GM12878 (cell line): ENCODE measurements at regions not wholly inside any gene's neighbourhood (a gene's known extent, or its start where the extent isn't known, plus 50 kb on each side); places are given as distances from the start of the nearest gene placed in this dataset.

Source experiments
- CHD1 ChIP-seq: IDR thresholded peaks from 2 replicates; pipeline ENCODE4 v1.6.1; 2012; ENCODE audit warnings: low read depth, low read length, improper control_type of control experiment
- CREM ChIP-seq: IDR thresholded peaks from 2 replicates; pipeline ENCODE4 v1.6.1; 2014; ENCODE audit warnings: antibody characterized with exemption, low read depth
- DPF2 ChIP-seq: fragments of 450-650 bp; IDR thresholded peaks from 2 replicates; pipeline ENCODE4 v1.6.1; 2017; ENCODE audit warnings: mild to moderate bottlenecking
- EED ChIP-seq: sonication (generic); IDR thresholded peaks from 2 replicates; pipeline ENCODE4 v1.6.1; 2016; ENCODE audit warnings: antibody characterized with exemption, low read depth
- EP300 ChIP-seq, 2 experiments: fragments of 150-350 bp in 1 of 2; IDR thresholded peaks; 2 replicates each; pipeline ENCODE4 v1.6.1; 2011 to 2012; ENCODE audit warnings: low read depth in 2 of 2, low read length in 2 of 2, borderline replicate concordance in 1 of 2, improper control_type of control experiment in 1 of 2, inconsistent platforms in 1 of 2; ENCODE audit not compliant: control insufficient read depth in 1 of 2
- GATAD2B ChIP-seq: fragments of 450-650 bp; conservative IDR thresholded peaks from 2 replicates; pipeline ENCODE4 v1.6.1; 2017; ENCODE audit warnings: low read depth, mild to moderate bottlenecking, moderate library complexity
- HDAC2 ChIP-seq: fragments of 200-600 bp; sonication (generic); IDR thresholded peaks from 2 replicates; pipeline ENCODE4 v1.6.1; 2017
- HDGF ChIP-seq: fragments of 450-650 bp; IDR thresholded peaks from 2 replicates; pipeline ENCODE4 v1.6.1; 2016; ENCODE audit warnings: antibody characterized with exemption
- IRF4 ChIP-seq: IDR thresholded peaks from 2 replicates; pipeline ENCODE4 v1.6.1; 2011; ENCODE audit warnings: low read depth, low read length
- MTA2 ChIP-seq: fragments of 450-650 bp; IDR thresholded peaks from 2 replicates; pipeline ENCODE4 v1.6.1; 2016; ENCODE audit warnings: low read depth, mild to moderate bottlenecking, moderate library complexity
- MTA3 ChIP-seq: IDR thresholded peaks from 2 replicates; pipeline ENCODE4 v1.6.1; 2012; ENCODE audit warnings: low read length, inconsistent platforms, borderline replicate concordance
- RCOR1 ChIP-seq: conservative IDR thresholded peaks from 2 replicates; pipeline ENCODE4 v1.6.1; 2012; ENCODE audit warnings: low read depth, low read length, improper control_type of control experiment
- RUNX3 ChIP-seq: IDR thresholded peaks from 2 replicates; pipeline ENCODE4 v1.6.1; 2012; ENCODE audit warnings: low read length, inconsistent platforms
- SIN3A ChIP-seq: IDR thresholded peaks from 2 replicates; pipeline ENCODE4 v1.6.1; 2012; ENCODE audit warnings: low read depth, low read length, improper control_type of control experiment
- SP1 ChIP-seq: IDR thresholded peaks from one replicate; pipeline ENCODE4 v1.6.1; 2011; ENCODE audit warnings: low read depth, low read length
- SPI1 ChIP-seq: IDR thresholded peaks from 2 replicates; pipeline ENCODE4 v1.6.1; 2011; ENCODE audit warnings: low read depth, mild to moderate bottlenecking, low read length, moderate library complexity, borderline replicate concordance; ENCODE audit not compliant: insufficient read depth
- SUZ12 ChIP-seq: fragments of 200-600 bp; sonication (generic); IDR thresholded peaks from one replicate; pipeline ENCODE4 v1.6.1; 2018; ENCODE audit warnings: antibody characterized with exemption, mild to moderate bottlenecking; ENCODE audit not compliant: unreplicated experiment
- TCF12 ChIP-seq: IDR thresholded peaks from 2 replicates; pipeline ENCODE4 v1.6.1; 2011; ENCODE audit warnings: low read depth, mild to moderate bottlenecking, low read length
- TCF3 ChIP-seq: IDR thresholded peaks from 2 replicates; pipeline ENCODE4 v1.6.1; 2012; ENCODE audit warnings: low read depth, mild to moderate bottlenecking, low read length, borderline replicate concordance; ENCODE audit not compliant: insufficient read depth
- USF1 ChIP-seq: IDR thresholded peaks from 2 replicates; pipeline ENCODE4 v1.6.1; 2011; ENCODE audit warnings: borderline replicate concordance, low read depth, mild to moderate bottlenecking, moderate library complexity, mixed read lengths, low read length; ENCODE audit not compliant: insufficient read depth; ENCODE audit errors: extremely low read length
- ZNF24 ChIP-seq: fragments of 450-650 bp; IDR thresholded peaks from 2 replicates; pipeline ENCODE4 v1.6.1; 2017; ENCODE audit warnings: antibody characterized with exemption, mild to moderate bottlenecking
- TF ChIP-seq, protein P1 (sequence below): IDR thresholded peaks from 2 replicates; pipeline ENCODE4 v1.6.1; 2012; ENCODE audit warnings: low read depth, low read length, improper control_type of control experiment

DNA sequence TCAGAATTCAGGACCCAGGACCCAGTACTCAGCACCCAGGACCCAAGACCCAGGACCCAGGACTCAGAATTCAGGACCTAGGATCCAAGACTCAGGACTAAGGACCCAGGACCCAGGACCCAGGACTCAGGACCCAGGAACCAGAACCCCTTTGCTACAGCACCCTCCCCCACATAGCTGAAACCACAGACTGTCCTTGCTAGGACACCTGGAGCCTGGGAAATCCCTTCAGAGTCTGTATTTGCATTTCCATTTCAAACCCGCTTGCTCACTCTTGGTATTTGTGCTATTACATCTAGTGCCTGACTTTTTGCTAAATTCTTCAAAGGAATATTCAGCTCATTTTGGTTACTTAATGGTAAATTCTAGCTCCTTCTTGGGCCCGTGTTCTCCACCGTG lies 275.8 kb upstream of the MAF start (continued):
- 0 out of 2 replicates have a peak, but pooled peaks have one; percentile 31 for TF ChIP-seq IRF4
- TF ChIP-seq USF1: no peak
- TF ChIP-seq SIN3A: no peak
- TF ChIP-seq SP1: no peak
- peak; percentile 23; the same call in 1 of the 2 replicates for TF ChIP-seq CREM
- TF ChIP-seq TCF3: peak; percentile 84
- TF ChIP-seq EED: peak; percentile 71; the same call in 1 of the 2 replicates
- TF ChIP-seq SUZ12: no peak
- TF ChIP-seq RUNX3: peak; percentile 95
- TF ChIP-seq CHD1: no peak
- TF ChIP-seq SPI1: no peak
- TF ChIP-seq HDAC2: no peak
- no peak for TF ChIP-seq RCOR1
- TF ChIP-seq MTA2: no peak
- no peak for TF ChIP-seq ZNF24
- TF ChIP-seq TCF12: peak; percentile 86; the same call in 1 of the 2 replicates
- TF ChIP-seq DPF2: no peak
- no peak for TF ChIP-seq HDGF
- TF ChIP-seq MTA3: no peak
- TF ChIP-seq, protein P1, sequence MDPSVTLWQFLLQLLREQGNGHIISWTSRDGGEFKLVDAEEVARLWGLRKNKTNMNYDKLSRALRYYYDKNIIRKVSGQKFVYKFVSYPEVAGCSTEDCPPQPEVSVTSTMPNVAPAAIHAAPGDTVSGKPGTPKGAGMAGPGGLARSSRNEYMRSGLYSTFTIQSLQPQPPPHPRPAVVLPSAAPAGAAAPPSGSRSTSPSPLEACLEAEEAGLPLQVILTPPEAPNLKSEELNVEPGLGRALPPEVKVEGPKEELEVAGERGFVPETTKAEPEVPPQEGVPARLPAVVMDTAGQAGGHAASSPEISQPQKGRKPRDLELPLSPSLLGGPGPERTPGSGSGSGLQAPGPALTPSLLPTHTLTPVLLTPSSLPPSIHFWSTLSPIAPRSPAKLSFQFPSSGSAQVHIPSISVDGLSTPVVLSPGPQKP: no peak
- TF ChIP-seq GATAD2B: no peak
- TF ChIP-seq EP300 (IDR thresholded peaks at IDR 0.05; ENCODE audit: borderline replicate concordance in 1 of 2, control insufficient read depth in 1 of 2, low read depth in 2 of 2, low read length in 2 of 2): no peak
